Stimulated activated CD8-positive, alpha-beta memory T cell treated with anti-CD3 and anti-CD28 coated beads, Interleukin-2, amount 100 ng/mL, for 1 hour (primary cell): ENCODE measurements at regions not wholly inside any gene's neighbourhood (a gene's known extent, or its start where the extent isn't known, plus 50 kb on each side); places are given as distances from the start of the nearest gene placed in this dataset.

Source experiments
- DNase-seq, 2 donors: peaks; one replicate each; pipeline ENCODE4 v3.0.0-alpha.2; 2020; ENCODE audit warnings: low read depth in 2 of 2

DNA sequence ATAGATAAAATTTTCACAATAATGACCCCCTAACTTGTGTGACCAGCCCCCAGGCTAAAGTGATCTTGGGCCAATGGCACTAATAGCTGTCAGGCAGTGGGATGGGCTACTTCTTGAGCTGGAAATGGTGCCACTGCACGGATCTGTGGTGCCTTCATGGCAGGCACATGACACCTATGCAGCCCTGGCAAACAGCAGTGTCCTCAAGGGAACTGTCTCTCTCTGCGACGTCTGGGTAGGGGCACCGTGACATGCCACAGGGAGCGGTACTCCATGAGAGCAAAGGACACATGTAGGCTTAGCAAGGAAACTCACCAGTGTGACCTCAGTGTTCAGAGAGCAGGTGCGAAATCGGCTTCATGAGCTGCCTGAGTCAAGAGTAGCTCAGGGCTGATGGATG lies 161.7 kb upstream of the TWIST2 start:
- DNase-seq = no peak

- DNase-seq = no peak
These were observed 159.4 kb upstream of the TWIST2 start for GRCh38 chr2:238688193-238689153.

GRCh38 chr2:238689331-238689730 lies 158.6 kb upstream of the TWIST2 start:
- no peak for DNase-seq

DNA sequence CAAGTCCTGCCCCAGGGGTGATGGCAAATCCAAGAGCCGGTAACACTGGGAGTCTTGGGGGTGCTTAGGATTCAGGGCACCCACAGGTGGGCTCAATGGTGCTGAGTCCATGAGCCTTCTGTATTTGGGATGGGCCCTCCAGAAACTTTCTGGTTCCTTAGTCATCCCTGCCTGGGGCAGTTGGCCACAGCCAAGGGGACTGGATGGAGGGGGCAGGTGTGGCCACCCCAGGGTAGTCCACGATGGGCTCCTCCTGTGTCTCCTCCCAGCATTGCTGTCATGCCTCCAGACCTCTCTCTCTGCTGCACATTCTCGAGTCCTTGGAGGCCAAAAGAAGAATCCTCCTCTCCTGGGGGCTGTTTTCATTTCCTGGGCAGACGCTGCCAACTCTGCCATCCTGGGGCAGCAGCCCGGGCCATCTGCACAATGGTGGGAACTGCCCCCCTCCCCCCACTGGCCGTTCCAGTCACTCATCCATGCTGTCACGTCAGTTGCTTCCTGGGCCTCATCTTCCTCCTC lies 158.0 kb upstream of the TWIST2 start:
- DNase-seq = no peak

GRCh38 chr2:238690511-238690910 lies 157.4 kb upstream of the TWIST2 start:
- DNase-seq = no peak

DNA sequence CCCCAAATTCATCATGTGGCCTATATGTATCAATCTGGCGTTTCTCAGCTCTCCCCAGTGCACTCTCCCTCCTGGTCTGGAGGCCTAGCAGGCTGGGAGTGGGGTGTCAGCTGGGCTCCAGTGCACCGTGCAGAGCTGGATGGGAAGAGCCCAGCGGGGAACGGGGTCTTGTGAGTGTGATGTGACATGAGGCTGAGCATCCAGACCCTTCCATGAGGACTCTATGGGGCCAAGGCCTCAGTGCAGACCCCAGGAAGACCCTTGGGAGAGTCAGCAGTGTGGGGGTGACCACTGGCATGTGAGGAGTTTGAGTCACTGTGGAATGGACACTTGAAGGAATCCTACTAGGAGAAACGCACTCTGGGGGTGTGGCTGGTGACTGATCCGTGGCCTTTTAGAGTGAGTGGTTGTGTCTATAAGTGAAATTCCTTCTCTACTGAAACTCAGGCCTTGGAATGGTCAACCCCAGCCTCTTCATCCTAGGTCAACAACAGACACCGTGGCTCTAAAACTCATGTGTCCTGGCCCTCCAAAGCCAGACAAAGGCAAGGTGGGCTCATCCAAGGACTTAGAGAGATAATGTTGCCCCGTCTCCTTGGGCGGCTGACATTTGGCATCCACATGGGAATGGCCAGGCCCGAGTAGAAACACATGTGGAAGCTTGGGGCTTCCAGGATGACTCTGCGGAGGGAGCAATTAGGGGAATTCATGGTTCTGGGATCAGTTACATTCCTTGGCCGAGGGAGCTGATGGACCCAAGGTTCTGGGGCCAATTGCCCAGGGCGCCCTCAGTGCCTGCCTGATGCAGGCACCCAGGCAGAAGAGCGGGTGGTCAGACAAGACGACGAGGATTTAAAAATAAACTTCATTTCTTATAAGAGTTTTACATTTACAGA lies 156.0 kb upstream of the TWIST2 start:
- no peak for DNase-seq

- no peak for DNase-seq
These were observed 155.3 kb upstream of the TWIST2 start for GRCh38 chr2:238692562-238692961.

DNA sequence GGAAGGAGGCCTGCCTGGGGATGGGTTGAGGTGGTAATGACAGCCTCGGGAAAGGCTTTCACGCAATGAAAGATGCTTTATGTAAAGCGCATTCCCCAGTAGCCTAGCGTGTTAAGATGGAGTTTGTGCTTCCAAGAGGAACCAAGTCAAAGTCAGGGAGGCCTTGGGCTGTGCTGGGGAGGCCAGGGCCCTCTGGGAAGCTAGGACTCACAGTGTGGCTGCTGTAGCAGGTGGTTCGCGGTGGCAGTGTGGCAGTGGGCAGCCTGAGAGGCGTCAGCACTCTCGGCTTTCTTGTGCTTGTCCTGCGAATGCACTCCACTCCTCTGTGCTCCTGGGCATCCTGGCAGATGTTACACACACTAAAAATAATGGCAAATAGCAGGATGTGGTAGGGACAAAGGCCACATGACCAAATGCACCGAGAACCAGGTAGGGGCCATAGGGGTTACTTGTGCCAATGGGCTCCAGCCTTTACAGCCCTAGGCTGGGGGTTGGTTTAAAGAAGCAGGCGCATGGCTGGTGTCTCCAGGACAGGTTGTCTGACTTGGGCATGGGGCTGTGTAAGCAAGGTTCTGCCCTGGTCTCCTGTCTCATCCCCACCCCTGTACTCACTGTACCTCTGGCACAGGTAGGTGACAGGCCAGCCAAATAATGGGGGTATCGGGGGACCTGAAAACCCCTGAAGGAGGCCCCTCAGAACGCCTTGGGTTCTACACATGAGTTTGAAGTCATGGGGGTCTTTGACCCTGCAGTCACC lies 154.4 kb upstream of the TWIST2 start:
- DNase-seq = no peak

DNA sequence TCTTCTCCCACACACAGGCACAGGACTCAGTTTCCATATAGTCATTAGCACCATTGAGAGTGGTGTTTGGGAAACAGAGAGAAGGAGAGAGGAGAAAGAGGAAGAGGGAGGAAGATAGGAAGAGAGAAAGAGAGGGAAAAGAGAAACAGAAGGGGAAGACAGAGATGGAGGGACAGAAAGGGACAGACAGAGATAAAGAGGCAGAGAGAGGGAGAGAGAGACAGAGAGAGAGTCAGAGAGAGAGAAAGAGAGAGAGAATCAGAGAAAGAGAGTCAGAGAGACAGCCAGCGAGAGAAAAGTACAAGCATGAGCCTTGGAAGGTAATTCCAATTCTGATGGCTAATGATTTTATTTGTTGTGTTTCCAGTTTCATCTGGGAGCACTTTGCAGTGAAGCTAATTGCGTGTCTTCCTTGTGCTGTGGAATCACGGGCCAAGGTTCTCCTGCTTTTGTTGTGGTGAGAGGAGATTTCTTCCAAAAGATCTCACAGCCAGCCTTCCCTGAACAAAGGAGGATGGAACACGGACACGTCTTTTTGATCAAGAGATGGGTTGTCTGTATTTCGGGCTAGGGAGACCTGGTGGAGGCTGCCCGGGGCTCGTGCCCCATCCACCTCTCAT lies 153.6 kb upstream of the TWIST2 start:
- DNase-seq = no peak

- DNase-seq = no peak
These were observed 153.0 kb upstream of the TWIST2 start for GRCh38 chr2:238694922-238695321.

GRCh38 chr2:238695538-238695937 lies 152.3 kb upstream of the TWIST2 start:
- no peak for DNase-seq

- DNase-seq = no peak
These were observed 151.6 kb upstream of the TWIST2 start for GRCh38 chr2:238696331-238696730.

DNA sequence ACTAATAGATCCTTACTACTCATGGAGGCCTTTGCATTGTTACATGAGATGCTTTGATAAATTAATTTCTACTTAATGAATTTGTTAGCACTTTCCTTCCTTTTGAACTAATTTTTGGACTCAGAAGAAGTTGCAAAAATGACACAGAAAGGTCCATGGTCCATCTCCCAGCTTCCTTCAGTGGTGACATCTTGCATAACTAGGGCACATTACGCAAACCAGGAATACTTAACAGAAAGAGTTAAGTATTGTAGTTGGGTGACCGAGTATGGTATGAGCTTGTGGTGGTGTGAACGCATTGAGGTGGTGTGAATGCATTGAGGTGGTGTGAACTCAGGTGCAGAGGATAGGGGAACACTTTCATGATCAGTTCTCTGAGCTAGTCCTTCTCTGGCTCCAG lies 151.1 kb upstream of the TWIST2 start:
- DNase-seq = no peak

DNA sequence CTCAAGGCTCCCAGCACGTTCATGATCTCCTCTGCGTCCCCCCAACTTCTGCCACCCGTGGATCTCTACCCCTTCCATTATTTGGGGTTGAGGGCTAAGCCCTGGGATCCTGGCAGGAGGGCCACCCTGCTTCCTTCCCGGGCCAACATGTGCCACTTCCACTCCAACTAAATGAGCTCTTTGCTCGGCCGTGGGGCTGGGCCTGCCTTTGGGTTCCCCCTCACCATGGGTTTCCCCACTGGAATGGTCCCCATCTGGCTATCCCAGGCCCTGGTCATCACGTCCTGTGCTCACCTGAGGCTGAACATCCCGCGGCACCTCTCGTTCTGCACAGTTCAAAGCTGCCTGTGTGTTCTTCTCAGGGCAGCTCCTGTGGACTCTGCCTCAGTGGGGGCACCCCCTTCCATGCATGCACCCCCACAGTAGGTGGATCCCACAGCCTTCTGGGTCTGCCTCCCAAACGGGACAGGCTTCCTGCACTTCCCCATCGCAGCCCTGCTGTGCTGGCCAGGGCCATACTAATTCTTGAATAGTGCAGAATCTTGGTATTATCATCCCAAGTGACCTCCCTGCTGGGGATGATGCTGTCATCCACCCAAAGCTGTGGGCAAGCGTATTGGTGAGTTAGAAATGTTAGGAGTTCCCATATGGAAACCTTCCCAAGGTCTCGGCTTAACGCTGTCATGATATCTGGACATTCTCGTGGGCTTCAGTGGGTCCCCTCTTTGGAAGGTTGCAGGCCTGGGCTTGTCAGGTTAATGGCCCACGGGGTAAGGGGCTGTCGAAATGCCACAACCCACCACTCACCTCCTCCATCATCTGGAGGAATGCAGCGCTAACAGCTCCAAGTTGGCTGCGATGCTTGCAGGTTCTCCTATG lies 150.5 kb upstream of the TWIST2 start:
- no peak for DNase-seq

DNA sequence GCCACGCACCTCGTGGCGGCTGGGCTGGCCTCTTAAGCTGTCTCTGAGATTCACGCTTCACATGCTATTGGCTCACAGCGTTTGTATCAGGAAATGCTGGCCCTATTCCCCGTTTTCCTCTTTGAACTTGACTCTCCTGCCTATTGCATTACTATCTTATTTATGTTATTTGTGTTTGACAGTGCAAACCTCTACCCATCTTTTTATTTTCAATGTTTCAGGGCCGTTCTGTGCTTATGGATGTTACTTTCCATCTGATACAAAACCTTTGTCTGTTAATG lies 149.9 kb upstream of the TWIST2 start:
- DNase-seq = no peak

- no peak for DNase-seq
These were observed 149.2 kb upstream of the TWIST2 start for GRCh38 chr2:238698451-238699306.

- no peak for DNase-seq
These were observed 148.4 kb upstream of the TWIST2 start for GRCh38 chr2:238699307-238700116.

DNA sequence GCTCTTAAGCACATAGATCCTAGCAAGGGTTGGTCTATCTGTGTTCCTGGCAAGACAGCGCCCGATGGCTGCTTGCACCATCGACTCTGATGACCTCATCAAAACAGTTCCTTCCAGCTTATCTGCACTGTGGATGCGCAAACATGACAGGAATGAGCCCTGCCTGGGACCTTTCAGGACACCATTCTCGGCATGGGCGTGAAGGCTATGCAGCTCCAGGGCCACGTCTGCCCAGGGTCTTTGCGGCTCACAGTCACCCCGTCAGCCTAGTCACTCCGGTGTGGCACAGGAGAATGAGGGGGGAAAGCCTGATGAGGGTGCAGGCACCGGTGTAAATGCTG lies 147.8 kb upstream of the TWIST2 start:
- no peak for DNase-seq
